ENCODE measurements at regions not wholly inside any gene's neighbourhood (a gene's known extent, or its start where the extent isn't known, plus 50 kb on each side); places are given as distances from the start of the nearest gene placed in this dataset.

DNA sequence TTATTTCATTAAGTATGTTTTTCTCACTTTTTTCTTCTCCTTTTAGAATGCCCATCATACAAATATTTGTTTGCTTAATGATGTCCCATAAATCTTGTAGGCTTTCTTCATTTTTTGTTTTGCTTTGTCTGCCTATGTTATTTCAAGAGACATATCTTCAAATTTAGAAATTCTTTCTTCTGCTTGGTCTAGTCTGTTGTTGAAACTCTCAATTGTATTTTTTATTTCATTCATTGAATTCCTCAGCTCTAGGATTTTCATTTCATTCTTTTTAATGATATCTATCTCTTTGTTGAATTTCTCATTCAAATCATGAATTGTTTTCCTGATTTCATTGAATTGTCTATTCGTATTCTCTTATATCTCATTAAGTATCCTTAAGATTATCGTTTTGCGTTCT, 125.1 kb upstream of the VIPR2 start:
- no peak for TF ChIP-seq POLR2A (IDR thresholded peaks at IDR 0.05; ENCODE audit: low read length)
- no peak for TF ChIP-seq GATA1 (IDR thresholded peaks at IDR 0.05; ENCODE audit: low read depth, low read length)

Measured in erythroblast (primary cell).